Stimulated activated CD4-positive, alpha-beta T cell treated with anti-CD3 and anti-CD28 coated beads, Interleukin-15, amount 100 ng/mL, for 48 hours (primary cell): ENCODE measurements at regions not wholly inside any gene's neighbourhood (a gene's known extent, or its start where the extent isn't known, plus 50 kb on each side); places are given as distances from the start of the nearest gene placed in this dataset.

Source experiments
- DNase-seq, 2 donors: peaks; one replicate each; pipeline ENCODE4 v3.0.0-alpha.2; 2020; ENCODE audit warnings: low read depth in 2 of 2

DNA sequence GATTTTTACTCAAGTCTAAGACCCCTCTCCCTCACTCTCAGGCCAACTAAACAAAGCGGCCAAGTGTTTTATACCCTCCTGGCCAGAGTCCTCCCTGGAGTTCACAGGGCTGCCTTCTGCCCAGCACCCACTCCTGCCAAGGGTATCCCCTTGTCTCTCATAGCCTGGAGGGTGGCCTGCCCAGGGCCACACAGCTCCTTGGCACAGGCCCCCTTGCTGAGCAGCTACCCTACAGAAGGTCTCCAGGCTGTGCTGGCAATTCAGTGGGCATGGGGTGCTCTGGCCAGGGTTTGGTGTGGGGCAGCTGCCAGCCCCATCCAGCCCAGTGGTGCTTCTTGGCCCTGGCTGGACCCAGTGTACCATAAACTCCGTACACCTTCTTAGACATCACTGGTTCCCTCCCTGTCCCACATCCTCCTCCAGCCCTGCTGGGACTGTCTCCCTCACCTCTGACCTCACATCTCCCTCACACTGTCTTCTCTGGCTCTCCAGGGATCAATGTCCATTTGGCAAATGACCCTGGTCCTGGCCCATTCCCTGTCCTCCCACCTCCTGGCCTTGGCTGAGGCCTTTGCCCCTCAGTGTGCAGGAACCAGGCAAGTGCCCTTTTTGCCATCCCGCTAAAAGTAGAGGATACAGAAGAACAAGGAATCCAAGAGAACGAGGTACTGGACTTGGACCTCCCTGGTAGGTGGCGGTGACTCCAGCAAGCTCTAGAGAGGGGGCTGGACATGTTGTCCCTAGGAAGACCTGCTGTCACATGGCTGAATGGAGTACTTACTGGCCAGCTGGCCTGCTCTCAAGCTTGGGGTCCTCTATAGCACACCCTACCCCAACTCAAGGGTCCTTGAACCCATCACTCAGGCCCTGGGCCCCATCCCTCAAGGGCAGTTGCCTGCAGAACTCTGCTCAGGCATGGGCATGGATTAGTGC is 50.0 kb upstream of the TRPM1 start:
- DNase-seq: no peak

DNA sequence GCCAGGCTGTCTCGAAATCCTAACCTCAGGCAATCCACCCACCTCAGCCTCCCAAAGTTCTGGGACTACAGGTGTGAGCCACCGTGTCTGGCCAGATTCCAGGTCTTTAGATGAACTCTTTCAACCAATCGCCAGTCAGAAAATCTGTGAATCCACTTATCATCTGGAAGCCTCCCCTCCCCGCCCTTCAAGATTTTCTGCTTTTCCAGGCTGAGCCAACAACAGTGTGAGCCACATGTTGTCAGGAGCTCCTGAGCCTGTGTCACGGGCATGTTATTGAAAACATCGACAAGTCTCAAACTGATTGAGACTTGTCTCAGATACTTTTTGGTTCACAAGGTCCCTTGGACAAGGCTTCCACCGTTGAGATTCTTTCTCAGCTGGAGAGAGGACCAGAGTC is 52.0 kb upstream of the TRPM1 start:
- DNase-seq: no peak

DNA sequence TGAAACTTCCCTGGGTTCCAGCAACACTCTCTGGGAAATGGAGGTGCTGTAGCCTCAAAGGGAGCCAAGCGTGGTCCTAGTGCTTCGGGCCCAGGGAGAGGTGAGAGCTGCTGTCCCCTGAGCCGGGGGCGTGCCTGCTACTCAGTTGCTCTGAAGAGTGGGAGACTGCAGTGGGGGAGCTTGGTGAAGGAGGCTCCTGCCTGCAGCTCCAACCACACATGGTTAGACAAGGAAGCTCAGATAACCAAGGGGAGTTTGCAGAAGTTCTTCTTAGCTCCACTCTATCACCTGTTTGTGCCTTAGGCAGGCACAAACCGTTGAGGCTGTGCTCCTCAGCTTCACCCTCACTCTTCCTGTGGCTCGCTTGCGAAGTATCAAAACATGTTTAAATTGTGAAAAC is 53.6 kb upstream of the TRPM1 start:
- DNase-seq: no peak

DNA sequence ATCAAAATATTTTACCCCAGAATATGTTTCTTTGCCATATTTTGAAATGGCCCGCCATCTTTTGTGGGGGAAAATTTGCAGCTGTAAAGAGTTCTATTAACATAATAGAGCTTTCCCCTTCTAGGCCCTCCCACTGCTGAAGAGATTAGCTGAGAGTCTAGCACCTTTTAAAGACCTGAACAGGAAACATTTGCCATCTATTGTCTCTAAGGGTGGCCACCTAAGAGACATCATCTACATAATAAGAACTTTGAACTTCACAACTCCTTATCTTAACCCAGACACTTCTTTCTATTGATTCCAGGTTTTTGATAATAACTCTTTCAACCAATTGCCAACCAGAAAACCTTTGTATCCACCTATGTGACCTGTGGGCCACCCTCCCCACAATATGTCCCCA is 54.7 kb upstream of the TRPM1 start:
- no peak for DNase-seq

DNA sequence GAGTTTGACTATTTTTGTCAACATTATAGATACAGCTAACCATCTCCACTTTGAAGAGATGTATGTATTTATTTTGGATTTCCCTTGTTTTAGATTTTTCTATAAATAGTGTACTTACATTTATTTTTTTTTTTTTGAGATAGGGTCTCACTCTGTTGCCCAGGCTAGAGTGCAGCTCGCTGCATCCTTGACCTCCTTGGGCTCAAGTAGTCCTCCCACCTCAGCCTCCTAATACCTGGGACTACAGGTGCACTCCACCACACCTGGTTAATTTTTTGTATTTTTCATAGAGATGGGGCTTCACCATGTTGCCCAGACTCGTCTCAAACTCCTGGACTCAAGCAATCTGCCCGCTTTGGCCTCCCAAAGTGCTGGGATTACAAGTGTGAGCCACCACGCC is 55.3 kb upstream of the TRPM1 start:
- no peak for DNase-seq

DNA sequence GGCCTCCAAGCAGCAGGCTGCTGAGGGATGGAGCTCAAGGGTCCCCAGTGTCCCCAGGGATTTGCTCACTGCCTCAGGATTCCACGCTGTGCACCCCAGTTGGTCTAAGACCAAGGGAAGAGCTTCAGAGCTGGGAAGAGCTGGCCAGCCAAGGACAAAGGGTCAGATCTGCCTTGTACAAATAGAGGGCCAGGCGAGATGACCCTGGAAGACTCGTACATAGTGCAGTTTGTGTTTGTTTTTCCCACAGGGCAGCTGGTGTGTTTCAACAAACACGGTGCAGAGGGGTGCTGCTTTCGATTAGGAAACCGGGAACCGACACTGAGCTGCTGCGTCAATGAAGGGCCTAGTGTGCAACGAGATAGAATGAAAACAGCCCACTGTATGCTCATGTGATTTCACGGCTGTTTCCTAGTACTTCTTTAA is 56.1 kb upstream of the TRPM1 start:
- DNase-seq: no peak

DNA sequence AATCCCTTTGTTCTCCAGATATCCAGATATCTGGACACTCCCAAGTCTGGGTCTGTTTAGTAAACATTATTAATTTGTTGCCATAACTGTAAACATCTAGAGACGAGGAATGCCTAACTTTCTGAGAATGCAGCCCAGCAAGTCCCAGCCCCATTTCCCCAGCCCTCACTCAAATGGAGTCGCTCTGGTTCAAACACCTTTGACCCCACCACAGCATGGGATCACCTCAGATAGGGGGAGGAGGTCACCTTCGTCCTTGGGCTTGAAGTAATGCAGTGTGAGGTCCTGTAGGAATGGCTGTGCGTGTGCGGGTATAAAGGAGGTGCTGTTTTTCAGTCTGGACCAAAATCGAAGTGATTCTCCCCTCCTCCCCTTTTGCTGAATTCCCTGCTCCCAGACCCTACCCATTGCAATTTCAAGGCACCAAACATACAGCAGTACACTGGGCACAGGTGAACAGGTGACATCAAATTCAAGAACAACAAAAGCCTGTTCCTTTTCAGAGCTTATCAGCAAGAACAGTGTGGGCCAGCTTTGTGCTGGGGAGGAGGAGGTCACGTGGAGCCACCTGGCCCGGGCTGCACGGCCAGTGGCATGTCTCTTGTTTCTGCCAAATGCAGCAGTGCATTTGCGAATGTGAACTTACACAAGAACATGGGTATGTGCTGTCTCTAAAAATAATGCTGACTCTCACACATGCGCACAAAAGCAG is 57.5 kb upstream of the TRPM1 start:
- DNase-seq: no peak

DNA sequence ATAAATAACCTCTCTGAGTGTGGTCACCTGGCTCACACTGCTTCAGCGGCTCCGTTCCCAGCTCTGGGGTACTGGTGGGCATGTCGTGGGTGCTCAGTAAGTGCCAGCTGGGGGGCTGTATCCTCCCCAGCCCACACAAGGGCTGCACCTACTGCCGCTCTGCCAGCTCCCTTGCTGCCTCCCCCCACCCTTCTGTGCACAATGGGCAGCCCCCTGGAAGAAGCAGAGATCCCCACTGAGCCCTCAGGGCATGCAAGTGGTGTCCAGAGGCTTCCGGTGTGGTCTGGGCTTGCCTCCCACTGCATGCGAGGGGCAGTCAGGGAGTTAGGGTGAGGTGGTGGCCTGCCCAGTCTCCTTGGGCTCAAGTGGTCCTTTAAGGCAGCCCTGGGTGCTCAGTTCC is 58.3 kb upstream of the TRPM1 start:
- DNase-seq: no peak

DNA sequence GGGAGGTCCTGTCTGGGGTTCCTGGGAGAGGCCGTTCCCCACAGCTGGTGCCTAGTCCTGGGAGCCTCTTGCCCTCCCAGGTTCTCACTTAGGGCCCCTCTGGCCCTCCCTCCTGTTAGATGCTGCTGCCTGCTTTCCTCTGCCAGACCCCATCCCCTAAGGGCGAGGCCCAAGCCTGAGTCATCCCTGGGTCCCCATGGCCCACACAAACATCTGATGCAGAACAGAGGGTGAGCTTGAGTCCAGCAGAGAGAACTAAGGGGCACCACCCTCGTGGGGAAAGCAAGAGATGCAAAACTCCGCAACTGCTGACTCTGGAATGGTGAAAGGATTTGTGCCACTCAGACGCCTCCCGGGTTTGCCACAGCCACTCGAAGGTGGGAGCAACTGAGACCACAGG is 58.8 kb upstream of the TRPM1 start:
- no peak for DNase-seq

DNA sequence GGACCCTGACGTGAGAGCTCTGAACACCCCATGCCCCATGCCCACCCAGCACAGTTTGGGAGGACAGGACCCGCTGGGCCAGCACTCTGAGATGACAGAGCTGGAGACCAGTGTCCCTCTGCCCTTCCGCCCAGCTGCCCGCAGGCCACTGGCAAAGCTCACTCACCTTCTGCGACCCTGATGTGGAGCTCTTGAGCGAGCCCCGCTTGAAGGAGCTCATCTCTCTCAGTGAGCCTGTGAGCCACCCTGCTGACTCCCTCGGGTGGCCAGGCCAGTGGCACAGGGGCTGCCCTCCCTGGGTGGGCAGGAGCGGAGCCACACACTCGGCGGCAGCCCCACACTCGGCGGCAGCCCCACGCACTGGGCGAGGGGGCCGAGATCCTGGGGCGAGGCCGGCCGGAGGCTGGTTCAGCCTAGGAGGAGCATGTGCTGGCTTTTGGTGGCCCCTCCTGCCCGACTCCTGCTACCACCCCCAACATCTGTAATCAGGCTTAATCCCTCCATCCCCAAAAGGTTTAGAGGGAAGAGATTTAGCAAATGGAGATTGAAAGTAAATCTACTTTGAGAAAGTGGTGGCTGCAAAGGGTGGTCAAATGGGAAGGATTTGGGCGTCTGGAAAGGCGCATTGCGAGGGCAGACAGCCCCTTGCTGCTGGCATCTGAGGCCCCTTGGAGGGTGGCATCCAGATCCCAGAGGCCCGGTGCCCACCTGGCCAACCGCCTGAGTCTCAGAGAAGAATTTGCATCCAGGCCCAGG is 59.4 kb upstream of the TRPM1 start:
- DNase-seq: no peak

DNA sequence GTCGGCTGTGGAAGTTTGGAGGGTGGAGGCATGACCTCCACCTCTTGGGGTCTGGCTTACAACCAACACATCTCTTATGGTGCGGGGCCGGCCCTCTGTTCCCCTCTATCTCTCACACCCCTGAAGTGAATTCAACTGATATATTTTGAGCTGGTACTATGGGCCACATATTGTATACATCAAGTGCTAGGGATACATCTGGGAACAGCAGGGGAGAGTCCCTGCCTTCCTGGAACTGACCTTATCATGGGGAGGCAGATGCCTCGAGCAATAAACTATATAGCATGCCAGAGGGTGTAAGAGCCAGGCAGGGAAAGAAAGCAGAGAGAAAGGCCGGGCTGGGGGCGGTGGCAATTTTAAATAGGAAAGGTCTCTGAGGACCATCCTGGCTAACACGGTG is 60.4 kb upstream of the TRPM1 start:
- DNase-seq: no peak

DNA sequence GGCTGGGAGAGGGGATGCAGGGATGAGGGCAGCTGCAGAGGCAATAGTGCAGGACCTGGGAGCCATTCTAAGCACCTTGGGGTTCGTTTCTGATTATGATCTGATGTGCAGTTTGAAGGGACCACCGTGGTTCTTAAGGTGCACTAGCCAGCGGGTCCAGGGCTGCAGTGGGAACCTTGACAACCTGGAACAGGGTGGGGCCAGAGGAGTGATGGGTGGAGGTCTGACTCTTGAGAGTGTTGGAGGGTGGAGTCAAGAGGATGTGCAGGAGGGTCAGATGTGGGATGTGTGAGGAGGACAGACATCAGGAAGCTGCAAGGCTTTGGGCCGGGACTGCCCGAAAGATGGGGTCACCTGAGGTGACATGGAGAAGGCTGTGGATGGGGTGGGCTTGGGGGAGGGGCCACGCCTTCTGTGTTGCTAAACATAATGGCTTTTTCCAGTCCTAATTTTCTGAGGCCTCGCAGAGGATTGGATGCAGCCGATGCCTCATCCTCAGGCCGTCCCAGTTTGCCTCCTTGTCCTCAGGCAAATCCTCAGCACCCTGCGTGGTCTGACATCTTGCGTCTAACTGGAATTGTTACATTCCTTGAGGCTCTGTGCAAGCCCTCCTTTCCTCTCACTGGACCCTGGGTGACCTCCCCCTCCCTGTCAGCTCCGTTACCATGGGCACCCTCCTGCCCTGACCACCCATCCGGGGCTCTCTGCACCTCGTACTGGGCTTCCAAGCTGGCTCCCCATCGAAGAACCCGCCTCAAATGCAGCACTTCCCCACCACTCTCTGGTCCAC is 61.4 kb upstream of the TRPM1 start:
- DNase-seq: no peak

DNA sequence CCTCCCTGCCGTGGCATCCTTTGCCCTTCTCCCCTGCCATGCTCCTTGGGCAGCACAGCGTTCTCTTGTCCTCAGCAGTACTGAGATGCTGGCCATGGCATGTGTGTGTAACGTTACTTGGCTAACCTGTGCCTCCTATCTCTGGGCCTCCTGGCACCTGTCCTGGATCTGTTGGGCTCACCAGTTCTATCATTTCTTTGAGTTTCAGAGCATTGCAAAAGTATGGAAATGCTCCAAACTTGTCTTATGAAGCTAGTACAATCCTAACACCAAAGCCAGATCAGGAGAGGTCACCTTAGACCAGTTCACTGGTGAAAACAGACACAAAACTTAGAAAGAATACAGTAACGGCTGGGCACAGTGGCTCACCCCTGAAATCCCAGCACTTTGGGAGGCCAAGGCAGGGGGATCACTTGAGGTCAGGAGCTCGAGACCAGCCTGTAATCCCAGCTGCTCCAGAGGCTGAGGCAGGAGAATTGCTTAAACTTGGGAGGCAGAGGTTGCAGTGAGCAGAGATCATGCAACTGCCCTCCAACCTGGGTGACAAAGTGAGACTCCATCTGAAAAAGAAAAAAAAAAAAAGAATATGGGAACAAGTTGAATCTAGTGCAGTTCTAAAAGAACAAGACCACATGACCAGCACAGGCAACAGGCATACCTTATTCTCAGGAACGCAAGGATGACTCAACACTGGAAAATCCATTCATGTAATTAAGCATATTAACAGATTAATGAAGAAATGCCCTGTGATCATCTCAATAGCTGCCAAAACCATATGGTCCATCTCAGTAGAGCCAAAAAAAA is 62.4 kb upstream of the TRPM1 start:
- DNase-seq: no peak

DNA sequence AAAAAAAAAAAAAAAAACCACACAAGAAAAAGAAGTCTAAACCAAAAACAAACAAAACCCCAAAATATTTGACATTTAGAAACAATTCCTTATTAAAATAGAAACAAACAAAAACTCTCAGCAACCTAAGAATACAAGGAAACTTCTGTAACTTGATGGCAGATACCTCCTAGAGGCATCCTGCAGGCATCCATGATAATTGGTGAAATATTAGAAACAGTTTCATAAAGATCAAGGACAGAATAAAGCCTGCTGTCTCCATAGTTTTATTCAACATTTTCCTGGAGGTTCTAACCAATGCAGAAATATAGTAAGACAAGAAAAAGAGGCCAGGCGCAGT is 63.0 kb upstream of the TRPM1 start:
- no peak for DNase-seq

DNA sequence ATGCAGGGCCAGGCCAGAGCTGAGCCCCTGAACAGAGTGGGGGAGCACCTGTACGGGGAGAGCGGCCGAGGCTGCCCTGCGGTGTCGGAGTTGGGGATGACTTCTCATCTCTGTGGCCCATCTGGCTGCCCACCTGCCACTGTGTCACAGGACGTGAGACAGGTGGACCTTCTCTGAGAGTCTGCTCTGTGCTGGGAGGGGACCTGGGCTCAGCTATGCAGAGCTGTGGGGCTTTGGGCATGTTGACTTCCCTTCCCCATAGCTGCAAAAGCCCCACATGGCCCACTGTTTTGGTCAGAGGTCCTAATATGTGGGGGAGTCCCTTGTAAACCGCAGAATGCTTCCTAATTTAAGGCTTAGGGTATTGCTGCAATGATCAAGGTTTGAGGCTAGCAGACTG is 68.0 kb upstream of the TRPM1 start:
- DNase-seq: no peak

DNA sequence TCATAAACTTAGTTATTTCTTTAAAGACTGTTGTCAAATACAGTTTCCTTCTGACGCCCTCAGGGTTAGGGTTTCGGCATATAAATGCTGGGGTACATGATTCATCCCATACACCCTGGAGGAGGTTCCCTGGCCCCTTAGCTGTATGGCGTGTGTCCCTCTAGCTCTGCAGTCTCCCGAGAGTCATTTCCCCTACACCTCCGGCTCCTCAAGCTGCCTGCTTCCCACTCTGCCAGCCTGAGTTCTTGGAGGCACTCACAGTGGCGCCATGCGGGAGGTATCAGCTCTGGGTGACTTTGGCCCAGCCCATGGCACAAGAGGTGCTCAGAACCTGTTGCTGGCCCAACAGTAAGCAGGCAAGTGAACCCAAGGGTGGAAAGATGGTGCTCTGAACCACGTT is 70.2 kb upstream of the TRPM1 start:
- DNase-seq: no peak

DNA sequence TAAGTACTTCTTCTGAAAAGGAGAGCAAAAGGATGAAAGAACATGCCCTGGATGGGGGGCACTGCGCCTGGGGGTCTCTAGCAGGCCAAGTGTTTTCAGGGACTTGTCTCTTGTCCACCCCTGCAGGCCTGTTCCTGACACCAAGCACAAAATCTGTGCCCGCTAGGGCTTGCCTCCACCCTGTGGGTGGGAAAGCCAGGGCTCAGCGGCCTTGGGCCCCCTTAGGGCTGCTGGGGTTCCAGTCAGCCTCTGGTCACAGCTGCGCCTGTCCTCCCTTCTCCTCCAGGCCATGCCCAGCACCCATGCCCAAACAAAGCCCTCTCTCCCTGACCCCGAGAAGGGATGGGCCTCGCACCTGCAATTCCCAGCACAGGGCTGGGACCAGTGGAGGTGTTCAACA is 71.1 kb upstream of the TRPM1 start:
- DNase-seq: no peak

DNA sequence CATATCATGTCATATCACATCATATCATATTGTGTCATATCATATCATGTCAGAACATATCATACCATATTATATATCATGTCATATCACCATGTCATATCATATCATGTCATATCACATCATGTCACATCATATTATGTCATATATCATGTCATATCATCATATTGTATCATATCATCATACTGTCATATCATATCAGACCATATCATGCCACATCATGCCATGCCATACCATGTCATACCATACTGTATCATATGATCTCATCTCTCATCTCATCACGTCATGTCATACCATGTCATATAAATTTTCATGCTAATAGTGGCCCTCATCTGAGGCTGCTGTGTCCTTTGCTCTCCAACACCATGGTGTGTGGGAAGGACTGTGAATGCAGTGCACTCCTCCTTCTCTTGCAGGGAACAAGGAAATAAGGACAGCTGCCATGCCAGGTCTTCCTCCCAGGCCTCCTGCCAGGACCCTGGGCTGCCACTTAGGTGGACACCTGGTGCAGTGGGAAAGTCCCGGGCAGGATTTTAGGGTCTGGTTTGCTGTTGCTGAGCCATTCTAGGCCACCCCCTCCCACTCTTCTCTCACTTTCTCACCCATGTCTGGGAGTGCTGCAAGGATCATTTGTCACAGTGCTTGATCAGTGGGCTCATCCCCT is 72.4 kb upstream of the TRPM1 start:
- no peak for DNase-seq

DNA sequence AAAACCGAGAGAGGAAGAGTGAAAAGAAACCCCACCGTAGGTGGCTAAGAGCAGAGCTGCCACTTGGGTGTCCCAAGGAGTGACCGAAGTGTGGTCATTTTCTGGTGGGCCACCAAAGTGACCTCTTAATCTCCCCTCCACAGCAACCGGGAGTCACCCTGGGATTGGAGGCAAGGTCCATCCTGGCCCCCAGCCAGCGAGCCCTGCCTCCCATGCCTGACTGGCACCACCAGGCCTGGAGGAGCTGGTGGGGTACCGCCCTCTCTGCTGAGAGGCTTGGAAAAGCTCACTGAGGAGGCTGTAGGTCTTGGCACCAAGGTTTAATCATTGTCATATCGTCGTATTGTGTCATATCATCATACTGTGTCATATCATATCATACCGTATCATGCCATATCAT is 74.0 kb upstream of the TRPM1 start:
- DNase-seq: no peak

DNA sequence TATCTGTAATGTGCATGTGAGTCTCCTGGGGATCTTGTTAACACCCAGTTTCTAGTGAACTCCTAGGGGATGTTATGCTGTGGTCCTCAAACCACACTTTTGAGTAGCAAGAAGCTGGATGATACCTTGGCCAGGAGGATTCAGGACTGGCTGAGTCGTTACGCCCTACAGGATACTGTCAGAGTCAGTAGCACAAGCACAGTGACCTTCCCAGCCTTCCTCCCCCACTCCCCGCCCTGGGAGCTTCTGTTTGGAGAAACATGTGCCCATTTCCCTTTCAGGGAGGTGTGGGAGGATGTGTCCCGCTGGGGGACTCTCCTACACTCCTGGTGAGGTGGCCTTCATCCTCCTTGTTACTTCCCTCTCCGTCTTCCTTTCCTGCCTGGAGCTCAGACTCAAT is 76.4 kb upstream of the TRPM1 start:
- DNase-seq: no peak

DNA sequence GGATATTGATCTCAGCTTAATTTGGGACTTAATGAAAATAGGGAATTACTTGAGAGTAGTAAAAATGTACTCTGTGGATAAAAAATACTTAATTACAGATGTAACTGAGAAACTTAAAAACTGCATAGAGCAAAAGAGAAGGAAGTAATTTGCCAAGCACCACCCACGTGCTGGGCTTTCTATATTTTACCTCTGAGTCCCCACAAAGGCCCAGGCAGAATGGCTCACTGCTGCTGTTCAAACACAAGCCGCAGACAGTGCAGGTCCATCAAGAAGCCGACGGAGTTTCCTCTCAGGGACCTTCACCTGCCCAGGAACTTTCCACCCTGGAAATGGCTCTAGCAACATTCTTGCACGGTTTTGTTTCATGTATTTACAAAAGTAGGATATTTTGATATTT is 77.2 kb upstream of the TRPM1 start:
- DNase-seq: no peak
